ENCODE measurements at regions not wholly inside any gene's neighbourhood (a gene's known extent, or its start where the extent isn't known, plus 50 kb on each side); places are given as distances from the start of the nearest gene placed in this dataset.

DNA sequence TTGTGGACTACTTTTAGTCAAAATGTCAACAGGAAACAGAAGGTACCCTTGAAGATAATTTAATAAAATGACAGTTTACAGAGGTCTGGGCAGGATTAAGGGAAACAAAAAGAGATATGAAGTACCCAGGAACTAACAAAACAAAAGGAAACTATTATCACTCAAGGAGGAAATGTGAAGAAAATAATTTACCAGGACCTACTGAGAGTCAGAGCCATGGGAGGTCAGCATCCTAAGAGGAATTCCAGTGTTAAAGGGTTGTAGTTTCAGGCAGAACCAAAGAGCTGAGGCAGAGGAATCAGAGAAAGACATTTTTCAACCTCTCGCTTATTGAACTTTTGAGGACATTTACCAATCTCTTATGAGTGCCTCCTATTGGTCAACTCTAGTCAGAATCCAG, 408.9 kb upstream of the CBLB start:
- H4K20me1 ChIP-seq (ENCODE audit: insufficient read depth, low read length), result no peaks in the 10 kb centered on the region
- no peak overlapping the region for H3K9ac ChIP-seq (ENCODE audit: low read length)
- TF ChIP-seq, protein P1, sequence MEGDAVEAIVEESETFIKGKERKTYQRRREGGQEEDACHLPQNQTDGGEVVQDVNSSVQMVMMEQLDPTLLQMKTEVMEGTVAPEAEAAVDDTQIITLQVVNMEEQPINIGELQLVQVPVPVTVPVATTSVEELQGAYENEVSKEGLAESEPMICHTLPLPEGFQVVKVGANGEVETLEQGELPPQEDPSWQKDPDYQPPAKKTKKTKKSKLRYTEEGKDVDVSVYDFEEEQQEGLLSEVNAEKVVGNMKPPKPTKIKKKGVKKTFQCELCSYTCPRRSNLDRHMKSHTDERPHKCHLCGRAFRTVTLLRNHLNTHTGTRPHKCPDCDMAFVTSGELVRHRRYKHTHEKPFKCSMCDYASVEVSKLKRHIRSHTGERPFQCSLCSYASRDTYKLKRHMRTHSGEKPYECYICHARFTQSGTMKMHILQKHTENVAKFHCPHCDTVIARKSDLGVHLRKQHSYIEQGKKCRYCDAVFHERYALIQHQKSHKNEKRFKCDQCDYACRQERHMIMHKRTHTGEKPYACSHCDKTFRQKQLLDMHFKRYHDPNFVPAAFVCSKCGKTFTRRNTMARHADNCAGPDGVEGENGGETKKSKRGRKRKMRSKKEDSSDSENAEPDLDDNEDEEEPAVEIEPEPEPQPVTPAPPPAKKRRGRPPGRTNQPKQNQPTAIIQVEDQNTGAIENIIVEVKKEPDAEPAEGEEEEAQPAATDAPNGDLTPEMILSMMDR (IDR thresholded peaks at IDR 0.05; ENCODE audit: low read depth, low read length), result no peak
- TF ChIP-seq EZH2phosphoT487 (IDR thresholded peaks at IDR 0.05; ENCODE audit: low read depth), result no peak
- H2AFZ ChIP-seq (ENCODE audit: low read depth, low read length), result no peak overlapping the region
- no peaks in the 10 kb centered on the region for H3K79me2 ChIP-seq (ENCODE audit: low read length)
- no peak overlapping the region for H3K4me3 ChIP-seq (ENCODE audit: low read length)
- H3K4me1 ChIP-seq (ENCODE audit: low read length), result no peaks in the 10 kb centered on the region
- H3K27ac ChIP-seq (ENCODE audit: low read length), result no peak overlapping the region
- no peaks in the 10 kb centered on the region for H3K27me3 ChIP-seq (ENCODE audit: low read depth, low read length)
- no peak overlapping the region for H3K4me2 ChIP-seq (ENCODE audit: low read length)
- no peaks in the 10 kb centered on the region for H3K9me3 ChIP-seq (ENCODE audit: insufficient read depth, low read length)
- no peaks in the 10 kb centered on the region for H3K36me3 ChIP-seq (replicated peaks; ENCODE audit: low read depth, low read length)

DNA sequence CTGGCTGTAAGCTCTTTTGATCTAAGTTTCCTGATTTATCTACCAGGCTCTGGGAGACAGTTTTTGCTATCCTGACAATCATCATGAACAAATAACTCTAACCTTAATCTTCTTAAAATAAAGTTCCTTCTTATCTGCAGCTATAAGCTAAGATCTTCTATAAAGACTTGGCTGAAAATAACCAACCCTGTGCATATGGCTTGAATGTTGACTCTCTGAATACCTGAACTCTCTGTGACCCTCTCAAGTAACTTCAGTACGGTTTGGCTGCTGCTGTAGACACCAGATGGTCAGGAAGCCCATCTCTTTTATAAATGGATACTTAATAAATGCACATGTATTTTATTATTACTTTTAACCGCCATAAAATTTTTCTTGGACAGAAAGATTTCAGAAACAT, 412.4 kb upstream of the CBLB start:
- H3K4me3 ChIP-seq (ENCODE audit: low read length), result no peak overlapping the region
- no peaks in the 10 kb centered on the region for H3K4me1 ChIP-seq (ENCODE audit: low read length)
- TF ChIP-seq, protein P1 (IDR thresholded peaks at IDR 0.05; ENCODE audit: low read depth, low read length), result no peak
- no peak for TF ChIP-seq EZH2phosphoT487 (IDR thresholded peaks at IDR 0.05; ENCODE audit: low read depth)
- H3K9me3 ChIP-seq (ENCODE audit: insufficient read depth, low read length), result no peaks in the 10 kb centered on the region
- H3K27ac ChIP-seq (ENCODE audit: low read length), result no peak overlapping the region
- H3K36me3 ChIP-seq (replicated peaks; ENCODE audit: low read depth, low read length), result no peaks in the 10 kb centered on the region
- H4K20me1 ChIP-seq (ENCODE audit: insufficient read depth, low read length), result no peaks in the 10 kb centered on the region
- H3K27me3 ChIP-seq (ENCODE audit: low read depth, low read length), result no peaks in the 10 kb centered on the region
- no peak overlapping the region for H3K4me2 ChIP-seq (ENCODE audit: low read length)
- H3K79me2 ChIP-seq (ENCODE audit: low read length), result no peaks in the 10 kb centered on the region
- no peak overlapping the region for H3K9ac ChIP-seq (ENCODE audit: low read length)
- H2AFZ ChIP-seq (ENCODE audit: low read depth, low read length), result no peak overlapping the region

DNA sequence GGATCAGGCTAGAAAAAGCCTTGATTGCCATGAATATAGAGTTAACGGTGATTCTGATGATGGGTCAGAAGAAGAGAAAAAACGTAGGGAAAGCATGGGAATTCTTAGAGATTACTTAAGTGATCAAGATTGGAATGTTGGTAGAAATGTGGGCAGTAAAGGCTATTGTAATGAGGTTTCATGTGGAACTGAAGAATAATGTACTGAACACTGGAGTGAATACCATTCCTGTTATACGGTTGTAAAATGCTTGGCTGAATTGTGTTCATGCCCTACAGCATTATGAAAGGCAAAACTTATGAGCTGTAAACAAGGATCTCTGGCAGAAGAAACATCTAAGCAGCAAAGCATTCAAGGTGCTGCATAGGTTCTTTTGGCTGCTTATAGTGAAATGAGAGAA, 414.1 kb upstream of the CBLB start:
- H3K9ac ChIP-seq (ENCODE audit: low read length), result no peak overlapping the region
- H3K36me3 ChIP-seq (replicated peaks; ENCODE audit: low read depth, low read length), result no peaks in the 10 kb centered on the region
- H3K79me2 ChIP-seq (ENCODE audit: low read length), result no peaks in the 10 kb centered on the region
- no peak overlapping the region for H3K27ac ChIP-seq (ENCODE audit: low read length)
- no peak overlapping the region for H3K4me2 ChIP-seq (ENCODE audit: low read length)
- no peaks in the 10 kb centered on the region for H3K27me3 ChIP-seq (ENCODE audit: low read depth, low read length)
- no peaks in the 10 kb centered on the region for H3K9me3 ChIP-seq (ENCODE audit: insufficient read depth, low read length)
- H2AFZ ChIP-seq (ENCODE audit: low read depth, low read length), result no peak overlapping the region
- TF ChIP-seq, protein P1 (IDR thresholded peaks at IDR 0.05; ENCODE audit: low read depth, low read length), result no peak
- TF ChIP-seq EZH2phosphoT487 (IDR thresholded peaks at IDR 0.05; ENCODE audit: low read depth), result no peak
- no peak overlapping the region for H3K4me3 ChIP-seq (ENCODE audit: low read length)
- H3K4me1 ChIP-seq (ENCODE audit: low read length), result no peaks in the 10 kb centered on the region
- H4K20me1 ChIP-seq (ENCODE audit: insufficient read depth, low read length), result no peaks in the 10 kb centered on the region

DNA sequence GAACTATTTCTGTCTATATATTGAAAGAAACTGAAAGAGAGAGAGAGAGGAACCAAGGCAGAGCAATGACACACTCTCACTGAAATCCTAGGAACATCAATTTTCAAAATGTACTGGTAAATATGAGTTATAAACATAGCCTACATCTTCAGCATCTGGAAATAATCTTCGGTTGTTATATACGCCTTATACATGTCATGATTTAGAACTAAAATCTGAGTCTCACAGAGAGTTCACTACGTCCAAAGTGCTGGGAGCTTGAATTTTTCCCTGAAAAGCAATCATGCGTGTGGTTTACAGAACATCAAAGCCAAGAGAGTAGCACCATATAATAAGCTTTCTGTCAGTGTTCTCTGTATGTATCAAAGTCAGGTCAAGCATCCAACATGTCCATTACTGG, 420.0 kb upstream of the CBLB start:
- Histone ChIP-seq H3K9me3 (ENCODE audit: insufficient read depth, low read length) (no peaks in the 10 kb centered on the region), H3K4me1 (ENCODE audit: low read length) (no peaks in the 10 kb centered on the region), H3K27ac (ENCODE audit: low read length) (no peak overlapping the region), H3K4me2 (ENCODE audit: low read length) (no peak overlapping the region), H4K20me1 (ENCODE audit: insufficient read depth, low read length) (no peaks in the 10 kb centered on the region), H3K9ac (ENCODE audit: low read length) (no peak overlapping the region), H3K36me3 (replicated peaks; ENCODE audit: low read depth, low read length) (no peaks in the 10 kb centered on the region), H3K27me3 (ENCODE audit: low read depth, low read length) (no peaks in the 10 kb centered on the region), H3K4me3 (ENCODE audit: low read length) (no peak overlapping the region), H3K79me2 (ENCODE audit: low read length) (no peaks in the 10 kb centered on the region), H2AFZ (ENCODE audit: low read depth, low read length) (no peak overlapping the region)
- no peak for TF ChIP-seq EZH2phosphoT487 (IDR thresholded peaks at IDR 0.05; ENCODE audit: low read depth)
- TF ChIP-seq, protein P1 (IDR thresholded peaks at IDR 0.05; ENCODE audit: low read depth, low read length), result no peak
